NK-92 treated with Interleukin-12 subunit alpha and Interleukin-12 subunit beta, amount 100 ng/mL, for 24 hours (cell line): ENCODE measurements at regions not wholly inside any gene's neighbourhood (a gene's known extent, or its start where the extent isn't known, plus 50 kb on each side); places are given as distances from the start of the nearest gene placed in this dataset.
"Not testable (repeated sequence)": the region's sequence is repeated elsewhere in the genome, so short reads cannot be mapped to it uniquely, and the experiment has no call there.

Source experiments
- DNase-seq: peaks from one replicate; lab custom pipeline; 2025; lab: John Stamatoyannopoulos, UW

DNA sequence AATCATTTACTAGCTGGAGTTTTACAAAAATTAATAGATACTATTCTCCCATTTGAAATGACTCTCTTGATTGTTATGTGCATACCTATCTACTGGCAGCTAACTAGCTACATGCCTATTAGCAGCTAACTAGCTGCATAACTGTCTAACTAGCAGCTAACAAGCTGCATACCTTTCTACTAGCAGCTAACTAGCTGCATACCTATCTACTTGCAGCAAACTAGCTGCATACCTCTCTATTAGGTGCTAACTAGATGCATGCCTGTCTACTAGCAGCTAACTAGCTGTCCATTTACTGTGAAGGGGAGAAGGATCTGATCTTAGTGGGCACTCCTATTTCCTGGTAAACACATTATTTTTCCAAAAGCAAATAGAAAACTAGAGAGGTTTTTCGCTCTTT is 439.4 kb upstream of the PFKP start:
- DNase-seq: no peak

DNA sequence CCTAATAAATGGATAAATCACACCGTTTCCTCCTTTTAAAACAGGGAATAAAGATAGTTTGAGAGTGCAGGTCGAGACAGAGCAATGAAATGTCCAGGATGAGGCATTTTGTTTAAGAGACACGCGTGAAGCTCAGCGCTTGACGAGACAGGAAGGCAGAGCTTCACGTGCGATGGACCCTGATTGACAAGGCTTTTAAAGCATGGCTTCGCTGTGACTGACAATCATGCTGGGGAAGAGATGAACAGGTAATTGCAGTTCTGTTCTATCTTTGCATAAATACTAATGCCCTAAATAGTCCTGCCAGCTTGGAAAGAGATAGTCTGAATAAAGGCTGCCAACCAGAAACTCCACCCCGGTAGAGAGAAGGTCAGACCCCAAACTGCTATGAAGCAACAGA is 442.3 kb upstream of the PFKP start:
- no peak for DNase-seq

DNA sequence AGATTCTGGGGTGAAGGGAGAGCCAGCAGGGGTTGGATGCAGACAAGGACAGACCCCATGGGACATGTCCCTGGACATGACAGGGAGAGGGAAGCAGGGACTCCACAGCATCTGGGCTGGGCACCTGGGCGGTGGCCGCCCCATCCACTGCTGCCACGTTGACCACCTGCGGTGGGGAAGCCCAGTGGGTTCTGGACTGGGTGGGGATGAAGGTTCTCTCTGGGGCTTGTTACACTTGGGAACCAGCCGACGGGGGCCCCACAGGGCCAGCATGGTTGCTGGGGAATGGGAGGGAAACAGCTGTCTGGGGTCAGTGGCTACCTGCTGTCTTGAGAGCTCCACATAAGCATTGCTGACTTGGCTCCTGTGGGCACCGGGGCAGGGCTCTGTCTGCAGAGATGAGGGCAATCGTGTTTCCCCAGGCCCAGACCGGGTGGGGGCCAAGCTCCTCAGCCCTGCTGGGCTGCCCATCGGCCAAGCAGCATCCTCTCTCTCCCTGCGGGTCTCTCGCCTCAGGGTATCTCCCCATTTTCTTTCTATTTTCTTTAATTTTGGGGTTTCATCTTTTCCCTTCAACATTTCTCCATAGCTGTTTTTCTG is 443.6 kb upstream of the PFKP start:
- no peak for DNase-seq

DNA sequence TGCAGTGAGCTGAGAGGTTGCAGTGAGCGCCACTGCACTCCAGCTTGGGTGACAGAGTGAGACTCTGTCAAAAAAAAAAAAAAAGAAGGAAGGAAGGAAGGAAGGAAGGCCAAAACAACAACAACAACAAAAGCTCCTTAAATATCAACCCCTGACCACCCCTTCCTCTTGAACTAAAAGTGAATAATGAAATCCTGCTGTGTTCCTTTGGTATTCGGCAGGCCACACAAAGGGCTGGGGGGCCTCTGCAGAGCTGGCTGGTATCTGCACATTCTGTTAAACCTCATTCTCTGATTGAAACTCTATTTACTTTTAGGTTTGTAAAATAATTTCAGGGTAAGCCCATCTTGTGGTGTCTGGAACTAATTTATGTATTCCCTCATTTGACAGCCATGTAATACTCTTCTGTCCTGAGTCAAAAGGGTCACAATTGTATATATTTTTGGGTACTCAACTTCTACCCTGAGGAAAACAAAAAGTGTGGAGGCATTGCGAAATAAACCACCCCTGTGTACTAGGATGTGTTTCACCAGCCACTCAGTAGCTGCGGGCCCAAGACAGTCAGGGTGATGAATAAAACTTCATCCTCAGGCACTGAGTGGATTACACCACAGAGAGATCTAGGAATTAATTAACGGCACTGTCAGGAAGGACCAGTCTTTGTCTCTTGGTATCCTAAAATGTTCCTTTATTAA is 446.4 kb upstream of the PFKP start:
- DNase-seq: no peak

DNA sequence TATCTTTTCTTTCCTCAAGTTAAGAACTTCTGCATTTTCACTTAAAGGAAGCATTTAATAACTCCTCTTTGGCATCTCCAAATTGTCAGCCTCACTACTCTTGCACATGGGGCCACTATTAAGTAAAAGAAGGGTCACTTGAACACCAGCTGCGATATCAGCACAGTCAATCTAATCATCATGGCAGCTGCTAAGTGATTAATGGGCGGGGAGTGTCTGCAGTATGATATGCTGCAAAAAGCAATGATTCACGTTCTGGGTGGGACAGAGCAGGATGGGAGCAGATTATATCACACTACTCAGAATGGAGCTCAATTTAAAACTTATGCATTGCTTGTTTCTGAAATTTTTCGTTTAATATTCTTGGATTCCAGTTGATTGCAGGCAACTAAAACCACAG is 447.4 kb upstream of the PFKP start:
- DNase-seq: no peak

DNA sequence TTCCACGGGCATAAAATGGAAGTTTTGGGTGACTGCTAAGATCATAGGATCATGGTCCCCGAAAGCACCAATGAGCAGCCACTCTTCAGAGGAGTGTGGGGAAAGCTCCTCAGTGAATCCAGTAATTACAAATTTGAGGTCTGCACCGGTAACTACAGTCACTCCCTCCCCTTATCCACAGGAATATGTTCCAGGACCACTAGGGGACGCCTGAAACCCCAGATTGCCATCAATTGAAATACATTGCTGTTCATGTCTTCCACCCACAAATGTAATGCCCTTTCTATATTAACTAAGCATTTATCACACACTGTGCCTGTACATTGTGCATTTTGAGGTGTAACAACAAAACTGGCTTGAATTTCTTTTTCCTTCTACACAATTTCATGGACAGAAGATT is 447.9 kb upstream of the PFKP start:
- no peak for DNase-seq

DNA sequence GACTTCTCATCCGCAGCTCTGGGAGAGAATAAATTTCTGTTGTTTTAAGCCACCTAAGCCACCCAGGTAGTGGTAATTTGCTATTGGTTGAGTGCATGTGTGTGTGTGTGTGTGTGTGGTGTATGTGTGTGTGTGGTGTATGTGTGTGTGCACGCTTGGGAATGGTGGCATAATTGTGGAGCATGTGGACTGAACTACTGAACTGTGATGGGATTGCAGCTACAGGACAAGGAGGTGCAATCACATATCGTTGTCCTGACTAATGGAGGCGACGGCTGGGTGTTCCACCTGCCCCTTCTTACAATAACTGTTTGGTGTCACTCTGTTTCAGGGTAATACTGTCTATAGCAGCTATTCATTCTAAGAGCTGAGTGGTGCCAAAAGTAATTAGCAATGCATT is 448.7 kb upstream of the PFKP start:
- no peak for DNase-seq

DNA sequence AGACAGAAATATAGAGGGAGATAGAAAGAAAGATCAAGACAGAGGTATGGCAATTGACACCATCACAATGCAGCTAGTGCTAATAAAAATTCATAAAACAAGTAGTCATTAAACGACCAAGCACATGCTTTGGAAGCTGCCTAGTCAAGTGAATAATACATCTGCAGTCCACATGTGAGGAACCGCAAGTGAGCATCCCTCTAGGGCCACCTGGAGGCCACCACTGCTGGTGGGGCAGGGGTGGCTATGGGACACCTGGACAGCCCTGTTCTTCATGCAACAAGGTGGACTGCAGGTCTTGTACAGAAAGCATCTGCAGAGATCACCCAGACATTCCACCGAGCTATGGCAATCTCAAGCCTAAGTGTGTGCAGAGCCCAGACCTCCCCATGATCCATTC is 451.1 kb upstream of the PFKP start:
- no peak for DNase-seq

DNA sequence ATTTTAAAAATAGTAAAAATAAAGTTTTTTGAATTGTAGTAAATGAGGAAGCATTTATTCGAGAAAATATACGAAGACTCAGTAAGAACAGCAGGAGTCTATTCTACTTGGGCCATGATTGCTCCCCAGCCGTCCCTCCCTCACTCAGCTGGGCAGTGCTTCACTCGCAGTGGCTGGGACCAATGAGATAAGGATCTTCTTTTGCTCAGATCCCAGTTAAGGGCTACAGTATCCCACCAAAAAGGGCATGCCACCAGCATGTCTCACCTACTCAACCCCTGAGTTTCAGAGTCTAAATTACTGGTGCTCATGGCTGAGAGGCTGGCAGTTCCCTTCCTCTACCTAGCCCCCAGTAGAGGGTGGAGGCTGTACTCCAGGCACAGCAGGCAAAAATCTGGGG is 455.7 kb upstream of the PFKP start:
- DNase-seq: no peak

DNA sequence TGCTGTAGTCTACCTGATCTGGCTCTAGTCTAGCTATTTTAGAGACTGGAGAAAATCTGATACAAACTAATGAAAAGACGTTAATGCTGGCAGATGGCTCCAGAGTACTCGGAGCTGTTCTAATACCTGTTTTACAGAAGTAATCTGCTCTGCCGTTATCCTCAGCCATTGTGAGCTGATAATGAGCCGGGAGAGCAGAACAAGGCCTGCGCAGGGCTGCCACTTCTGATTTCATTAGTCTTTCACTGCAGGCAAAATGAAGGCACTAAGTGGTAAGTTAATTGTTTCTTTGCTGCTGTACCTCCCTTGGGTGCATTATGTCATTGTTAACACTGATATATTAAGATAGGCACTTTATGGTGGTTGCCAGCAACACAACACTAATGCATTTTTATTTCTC is 456.4 kb upstream of the PFKP start:
- no peak for DNase-seq

DNA sequence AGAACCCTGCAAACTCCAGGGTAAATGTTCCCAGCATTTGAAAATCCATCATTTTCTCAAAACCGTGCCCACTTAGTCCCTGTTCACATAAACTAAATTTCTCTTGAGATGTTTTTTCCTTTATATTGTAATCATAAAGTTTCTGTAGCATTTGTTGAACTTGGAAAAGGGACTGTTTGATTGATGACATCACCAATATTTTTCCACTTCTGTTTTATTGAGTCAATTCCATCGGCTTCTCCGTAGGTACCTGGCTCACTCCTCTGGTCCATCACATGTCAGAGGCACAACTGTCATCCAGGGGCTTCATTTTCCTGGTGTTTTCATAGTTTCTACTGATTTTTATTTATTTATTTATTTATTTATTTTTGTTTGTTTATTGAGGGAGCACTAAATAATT is 462.5 kb upstream of the PFKP start:
- no peak for DNase-seq

DNA sequence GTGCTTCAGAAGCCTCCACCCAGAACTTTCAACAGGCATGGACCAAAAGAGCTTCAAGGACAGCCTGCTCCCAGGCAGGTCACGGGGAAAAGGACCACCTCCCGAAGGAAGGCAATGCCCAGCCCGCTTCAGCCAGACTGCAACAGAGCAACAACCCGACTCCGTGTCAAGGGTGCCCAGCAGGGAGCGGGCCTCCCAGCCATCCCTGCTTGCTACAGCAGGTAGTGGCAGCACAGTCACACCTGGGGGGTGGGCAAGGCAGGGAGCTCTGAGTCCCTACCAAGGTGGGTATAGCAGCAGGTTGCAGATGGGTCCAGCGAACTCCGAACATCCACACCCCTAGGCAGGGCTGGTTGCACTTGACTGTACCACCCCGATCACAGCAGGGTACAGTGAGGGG is 467.8 kb upstream of the PFKP start:
- no peak for DNase-seq

DNA sequence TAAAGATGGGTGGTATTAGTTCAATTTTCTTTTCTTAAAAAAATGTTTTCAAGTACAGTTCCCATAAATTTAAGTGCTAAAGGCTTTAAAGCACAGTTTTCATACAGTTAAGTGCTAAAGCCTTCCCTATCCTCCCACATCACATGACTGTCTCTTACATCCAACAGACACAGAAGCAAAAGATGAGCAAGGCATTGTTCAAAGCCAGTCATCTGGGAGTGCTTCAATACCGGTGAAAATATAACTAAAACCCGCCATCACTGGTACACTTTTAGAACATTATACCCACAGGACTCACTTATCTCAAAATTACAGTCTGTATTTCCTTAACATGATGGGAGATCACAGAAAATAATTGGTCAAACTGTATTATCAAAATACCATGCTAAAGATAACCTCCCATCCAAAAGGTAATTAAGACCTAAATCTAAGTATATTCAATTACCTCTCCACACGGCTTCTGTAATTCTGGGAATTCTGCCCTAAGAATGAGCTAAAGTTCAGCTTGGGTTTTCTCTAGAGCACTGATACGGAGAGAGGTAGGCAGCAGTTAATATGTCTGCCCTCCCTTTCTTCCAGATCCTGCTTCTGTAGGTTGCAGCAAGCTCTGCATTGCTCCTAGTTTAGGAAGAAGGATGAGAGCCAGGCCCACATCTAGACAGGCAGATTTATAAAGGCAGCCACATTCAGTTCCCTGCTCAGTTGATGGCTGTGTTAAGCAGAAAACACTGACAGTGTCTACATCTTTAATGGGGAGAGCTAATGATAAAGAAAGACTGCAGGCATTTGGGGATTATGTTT is 474.8 kb upstream of the PFKP start:
- no peak for DNase-seq

DNA sequence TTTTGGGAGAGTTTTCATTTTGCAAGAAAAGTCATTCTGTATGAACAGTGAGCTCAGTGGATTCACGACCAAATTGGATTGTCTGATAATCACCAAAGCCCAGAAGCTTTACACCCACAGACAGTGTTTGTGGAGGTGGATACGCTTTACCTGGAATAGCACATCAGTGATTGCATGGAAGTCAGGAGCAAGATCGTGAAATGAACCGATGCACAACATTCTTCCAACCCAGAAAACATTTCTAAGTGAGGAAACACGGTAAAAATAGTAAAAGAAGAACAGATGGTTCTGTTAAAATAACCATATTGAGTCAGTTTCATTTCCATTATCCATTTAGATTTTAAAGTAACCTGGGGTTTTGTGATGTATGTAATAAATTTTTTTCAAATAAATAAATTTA is 478.2 kb upstream of the PFKP start:
- no peak for DNase-seq

DNA sequence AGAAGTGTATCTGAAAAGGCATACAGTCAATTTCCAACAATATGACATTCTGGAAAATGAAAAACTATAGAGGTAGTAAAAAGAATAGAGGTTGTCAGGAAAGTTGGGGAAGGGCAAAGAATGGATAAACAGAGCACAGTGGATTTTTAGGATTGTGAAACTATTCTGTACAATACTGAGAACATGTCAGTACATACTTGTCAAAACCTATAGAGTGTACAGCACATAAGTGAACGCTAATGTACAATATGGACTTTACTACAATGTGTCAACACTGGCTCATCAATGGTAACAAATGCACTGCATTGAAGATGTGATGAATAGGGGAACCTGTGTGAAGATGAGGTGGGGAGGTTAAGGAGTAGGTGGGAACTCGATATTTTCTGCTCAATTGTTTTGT is 483.0 kb upstream of the PFKP start:
- no peak for DNase-seq

DNA sequence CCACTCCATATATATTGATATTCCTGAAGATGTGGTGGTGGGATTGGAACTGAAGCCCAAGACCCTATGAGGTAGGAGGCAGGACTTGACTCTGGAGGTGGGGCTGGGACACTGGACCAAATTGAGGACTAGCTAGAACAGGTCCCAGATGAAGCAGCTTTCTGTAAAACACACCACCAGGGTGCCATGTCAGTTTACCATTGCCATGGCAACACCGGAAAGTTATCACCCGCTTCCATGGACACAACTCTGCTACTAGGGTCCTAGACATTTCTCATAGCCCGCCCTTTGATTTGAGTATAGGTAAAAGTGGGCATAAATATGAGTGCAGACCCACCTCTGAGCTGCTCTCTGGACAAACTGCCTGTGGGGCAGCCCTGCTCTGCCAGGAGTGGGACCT is 490.5 kb upstream of the PFKP start:
- no peak for DNase-seq

DNA sequence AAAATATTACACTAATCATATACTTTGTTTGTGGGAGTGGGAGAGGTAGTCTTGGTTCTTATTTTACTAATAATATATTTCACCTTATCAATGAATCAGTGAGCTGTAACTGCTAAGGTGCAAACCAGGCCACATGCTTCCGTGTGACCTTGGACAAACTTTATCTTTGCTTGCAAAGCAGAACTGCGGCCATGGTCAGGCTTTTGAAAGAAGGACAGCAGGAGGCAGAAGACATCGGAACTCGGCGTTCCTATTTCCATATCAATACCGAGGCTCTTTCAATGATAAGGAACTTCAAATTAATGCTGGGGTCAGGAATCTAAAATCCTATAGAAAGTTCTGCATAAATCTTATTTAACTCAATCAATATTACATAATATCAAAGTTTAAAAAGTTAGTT is 491.9 kb upstream of the PFKP start:
- DNase-seq: no peak

DNA sequence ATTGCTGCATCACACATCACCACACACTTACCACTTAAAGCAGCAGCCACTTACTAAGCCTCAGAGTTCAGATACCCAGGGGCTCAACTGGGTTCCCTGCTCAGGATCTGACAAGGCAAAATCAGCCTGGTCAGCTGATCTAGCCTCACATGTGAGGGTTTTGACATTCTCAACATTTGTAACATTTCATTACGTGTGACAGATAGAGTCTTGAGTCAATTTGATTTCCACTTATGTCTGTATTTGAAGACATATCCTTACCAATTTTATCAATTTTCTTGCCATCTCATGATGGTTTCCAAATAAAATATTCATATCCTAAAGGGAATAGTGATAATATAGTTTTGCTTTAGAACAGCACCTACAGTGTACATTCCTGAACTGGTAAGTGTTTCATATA is 494.7 kb upstream of the PFKP start:
- no peak for DNase-seq

DNA sequence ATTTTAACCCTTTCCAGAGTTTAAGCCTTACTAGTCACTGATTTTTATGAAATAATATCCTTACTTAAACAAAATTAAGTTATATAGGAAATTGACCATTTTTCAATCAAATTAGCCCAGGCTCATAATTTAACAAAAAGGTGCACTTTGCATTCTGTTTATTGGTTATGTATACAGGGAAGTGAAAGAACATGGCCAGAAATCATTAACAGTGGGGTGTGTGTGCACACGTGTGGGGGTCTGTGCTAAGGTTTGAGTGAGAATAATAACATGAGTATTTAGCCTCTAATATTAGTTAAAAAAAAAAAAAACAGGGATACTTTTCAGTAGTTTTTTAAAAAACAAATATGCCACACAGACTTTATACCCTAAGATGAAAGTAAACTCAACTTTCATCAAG is 510.5 kb upstream of the PFKP start:
- no peak for DNase-seq

DNA sequence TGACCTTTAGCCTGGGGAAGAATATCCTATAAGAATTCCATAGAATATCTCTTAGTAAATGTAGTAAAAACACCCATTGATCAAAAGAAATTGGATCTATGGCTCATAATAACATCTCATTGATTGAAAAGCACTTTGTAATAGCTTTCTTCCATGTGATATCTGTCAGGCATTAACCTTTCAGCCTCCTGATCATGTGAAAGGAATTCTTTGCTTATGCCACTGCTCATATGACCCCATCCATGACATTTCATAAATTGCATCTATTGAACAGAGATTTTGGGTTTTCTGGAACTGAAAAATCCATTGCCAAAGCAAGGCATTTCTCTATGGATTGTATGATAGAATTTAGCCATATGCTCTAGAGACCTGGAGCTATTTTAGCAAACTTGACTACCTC is 519.3 kb upstream of the PFKP start:
- no peak for DNase-seq

DNA sequence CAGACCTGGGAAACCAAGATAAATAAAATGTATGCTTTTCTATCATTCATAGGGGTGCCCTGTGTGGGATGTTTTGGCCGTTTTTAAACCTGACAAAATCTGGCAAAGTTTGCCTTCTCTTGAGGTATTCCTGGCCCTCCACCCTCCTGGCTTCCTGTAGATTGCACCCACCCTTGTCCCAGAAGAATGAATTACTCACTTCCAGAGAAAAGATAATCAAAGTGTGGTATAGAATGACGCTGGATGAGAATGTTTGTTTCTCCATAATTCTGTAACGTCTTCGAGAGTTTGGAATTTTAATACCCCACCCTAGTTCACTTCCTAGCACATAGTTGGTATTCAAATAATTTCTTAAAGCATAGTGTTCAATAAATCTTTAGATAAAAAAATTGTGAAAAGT is 519.7 kb upstream of the PFKP start:
- DNase-seq: no peak

DNA sequence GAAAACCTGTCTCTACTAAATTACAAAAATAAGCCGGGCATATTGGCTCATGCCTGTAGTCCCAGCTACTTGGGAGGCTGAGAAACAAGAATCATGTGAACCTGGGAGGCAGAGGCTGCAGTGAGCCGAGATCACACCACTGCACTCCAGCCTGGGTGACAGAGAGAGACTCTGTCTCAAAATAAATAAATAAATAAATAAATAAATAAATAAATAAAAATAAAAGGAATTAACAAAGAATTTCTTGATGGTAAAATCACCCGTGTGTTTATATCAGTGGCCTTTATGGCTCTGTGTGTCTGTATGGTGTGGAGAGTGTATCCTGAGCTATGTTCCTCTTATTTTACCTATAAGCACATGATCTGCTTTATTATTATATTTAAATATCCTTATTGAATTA is 520.5 kb upstream of the PFKP start:
- not testable (repeated sequence) for DNase-seq

DNA sequence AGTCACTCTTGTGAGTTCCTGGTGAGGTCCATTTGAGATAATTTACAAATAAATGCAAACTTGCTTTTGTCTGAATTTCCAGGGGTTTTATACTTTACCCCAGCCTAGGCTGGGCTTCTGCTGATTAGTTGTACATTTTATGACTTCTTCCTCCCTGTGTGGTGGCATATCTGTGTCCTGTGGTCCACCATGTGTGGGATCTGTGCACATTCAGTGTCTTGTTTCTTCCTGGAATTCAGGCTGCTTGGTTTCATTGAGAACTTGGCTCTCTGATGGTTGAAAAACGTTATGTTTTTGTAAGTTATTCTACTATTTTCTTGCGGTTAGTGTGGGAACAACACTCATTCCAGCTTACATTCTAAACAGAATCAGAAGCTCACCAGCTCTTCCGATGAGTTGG is 523.4 kb upstream of the PFKP start:
- DNase-seq: no peak
